Loucy (cell line): ENCODE measurements at regions not wholly inside any gene's neighbourhood (a gene's known extent, or its start where the extent isn't known, plus 50 kb on each side); places are given as distances from the start of the nearest gene placed in this dataset.

Experiments used
- H2AFZ ChIP-seq: fragments of 200-600 bp; sonication (generic); 2 replicates; pipeline ENCODE4 v1.6.0; 2016; ENCODE audit warnings: antibody characterized with exemption, mild to moderate bottlenecking, low read length, moderate library complexity
- H3F3A ChIP-seq: fragments of 200-600 bp; 2 replicates; pipeline ENCODE4 v1.6.0; 2016; ENCODE audit warnings: antibody characterized with exemption, low read depth, mild to moderate bottlenecking
- H3K27me3 ChIP-seq: fragments of 200-600 bp; sonication (generic); 2 replicates; pipeline ENCODE4 v1.6.1; 2014; ENCODE audit warnings: low read length, mild to moderate bottlenecking; ENCODE audit not compliant: insufficient read depth, poor library complexity, severe bottlenecking
- H3K36me3 ChIP-seq: fragments of 200-600 bp; sonication (generic); 2 replicates; pipeline ENCODE4 v1.6.1; 2016; ENCODE audit warnings: low read length; ENCODE audit not compliant: insufficient read depth
- H3K4me1 ChIP-seq: fragments of 200-600 bp; sonication (generic); 2 replicates; pipeline ENCODE4 v1.5.1; 2014; ENCODE audit warnings: low read length, mild to moderate bottlenecking; ENCODE audit not compliant: insufficient read depth, poor library complexity, severe bottlenecking
- H3K4me2 ChIP-seq: fragments of 200-600 bp; sonication (generic); 2 replicates; pipeline ENCODE4 v1.6.0; 2014; ENCODE audit warnings: antibody characterized with exemption, low read length, low read depth, mild to moderate bottlenecking; ENCODE audit not compliant: poor library complexity, severe bottlenecking
- H3K4me3 ChIP-seq: fragments of 200-600 bp; sonication (generic); 2 replicates; pipeline ENCODE4 v1.5.1; 2014; ENCODE audit warnings: low read length, mild to moderate bottlenecking, mixed read lengths; ENCODE audit not compliant: poor library complexity, severe bottlenecking
- H3K79me2 ChIP-seq: fragments of 200-600 bp; sonication (generic); 2 replicates; pipeline ENCODE4 v1.6.1; 2014; ENCODE audit warnings: low read length; ENCODE audit not compliant: insufficient read depth
- H3K9ac ChIP-seq: fragments of 200-600 bp; sonication (generic); 2 replicates; pipeline ENCODE4 v1.6.0; 2014; ENCODE audit warnings: mild to moderate bottlenecking, low read depth, low read length, moderate library complexity; ENCODE audit not compliant: poor library complexity, severe bottlenecking
- H3K9me2 ChIP-seq: fragments of 200-600 bp; sonication (generic); replicated peaks from 2 replicates; pipeline ENCODE4 v1.6.1; 2016; ENCODE audit warnings: low read depth, low read length, mixed read lengths
- H3K9me3 ChIP-seq: fragments of 200-600 bp; sonication (generic); 2 replicates; pipeline ENCODE4 v1.6.1; 2014; ENCODE audit warnings: mild to moderate bottlenecking, antibody characterized with exemption, low read length, low read depth; ENCODE audit not compliant: insufficient read depth
- H4K20me1 ChIP-seq: fragments of 200-600 bp; sonication (generic); 2 replicates; pipeline ENCODE4 v1.6.0; 2014; ENCODE audit warnings: antibody characterized with exemption, low read length, mild to moderate bottlenecking; ENCODE audit not compliant: insufficient read depth, poor library complexity, severe bottlenecking
- CTCF ChIP-seq: fragments of 200-600 bp; sonication (generic); conservative IDR thresholded peaks from 2 replicates; pipeline ENCODE4 v1.5.1; 2014; ENCODE audit warnings: mild to moderate bottlenecking, antibody characterized with exemption, low read length
- EZH2phosphoT487 ChIP-seq: fragments of 200-600 bp; IDR thresholded peaks from 2 replicates; pipeline ENCODE4 v1.6.1; 2018; ENCODE audit warnings: antibody characterized with exemption, mild to moderate bottlenecking, moderate library complexity, borderline replicate concordance

GRCh38 chr3:181773921-181774320 is 62.2 kb downstream of the SOX2 start:
- no peak overlapping the region for H3K4me2 ChIP-seq
- no peaks in the 10 kb centered on the region for H3F3A ChIP-seq
- no peaks in the 10 kb centered on the region for H3K79me2 ChIP-seq
- H4K20me1 ChIP-seq = no peaks in the 10 kb centered on the region
- no peak overlapping the region for H3K9ac ChIP-seq
- no peaks in the 10 kb centered on the region for H3K9me2 ChIP-seq
- H2AFZ ChIP-seq = no peak overlapping the region
- no peaks in the 10 kb centered on the region for H3K9me3 ChIP-seq
- TF ChIP-seq CTCF (no peak), EZH2phosphoT487 (no peak)
- no peaks in the 10 kb centered on the region for H3K36me3 ChIP-seq
- H3K4me3 ChIP-seq = no peak overlapping the region
- no peaks in the 10 kb centered on the region for H3K4me1 ChIP-seq
- no peaks in the 10 kb centered on the region for H3K27me3 ChIP-seq

- Histone ChIP-seq H3K9ac (no peak overlapping the region), H2AFZ (no peak overlapping the region), H3K4me2 (no peak overlapping the region)
These were observed 70.7 kb downstream of the SOX2 start for GRCh38 chr3:181782306-181782954.

GRCh38 chr3:181790561-181790960 is 78.8 kb downstream of the SOX2 start:
- H3K36me3 ChIP-seq = no peaks in the 10 kb centered on the region
- no peaks in the 10 kb centered on the region for H3K4me1 ChIP-seq
- no peak overlapping the region for H2AFZ ChIP-seq
- TF ChIP-seq CTCF = no peak
- no peak for TF ChIP-seq EZH2phosphoT487
- H3K9me2 ChIP-seq = no peaks in the 10 kb centered on the region
- H3K4me2 ChIP-seq = no peak overlapping the region
- H3K4me3 ChIP-seq = no peak overlapping the region
- no peaks in the 10 kb centered on the region for H3F3A ChIP-seq
- H3K9me3 ChIP-seq = peaks cover 3% of the 10 kb centered on the region; the same call in 1 of the 2 replicates
- H3K79me2 ChIP-seq = no peaks in the 10 kb centered on the region
- H3K27me3 ChIP-seq = no peaks in the 10 kb centered on the region
- H4K20me1 ChIP-seq = no peaks in the 10 kb centered on the region
- H3K9ac ChIP-seq = no peak overlapping the region

More at GRCh38 chr3:181782306-181782954, 70.7 kb downstream of the SOX2 start:
- Histone ChIP-seq H3K79me2 (no peaks in the 10 kb centered on the region), H3K27me3 (no peaks in the 10 kb centered on the region), H4K20me1 (no peaks in the 10 kb centered on the region), H3K36me3 (no peaks in the 10 kb centered on the region), H3K4me1 (no peaks in the 10 kb centered on the region), H3K4me3 (no peak overlapping the region), H3F3A (no peaks in the 10 kb centered on the region), H3K9me2 (no peaks in the 10 kb centered on the region), H3K9me3 (no peaks in the 10 kb centered on the region)
- TF ChIP-seq EZH2phosphoT487 (no peak), CTCF (no peak)
